ENCODE measurements at regions not wholly inside any gene's neighbourhood (a gene's known extent, or its start where the extent isn't known, plus 50 kb on each side); places are given as distances from the start of the nearest gene placed in this dataset.

DNA sequence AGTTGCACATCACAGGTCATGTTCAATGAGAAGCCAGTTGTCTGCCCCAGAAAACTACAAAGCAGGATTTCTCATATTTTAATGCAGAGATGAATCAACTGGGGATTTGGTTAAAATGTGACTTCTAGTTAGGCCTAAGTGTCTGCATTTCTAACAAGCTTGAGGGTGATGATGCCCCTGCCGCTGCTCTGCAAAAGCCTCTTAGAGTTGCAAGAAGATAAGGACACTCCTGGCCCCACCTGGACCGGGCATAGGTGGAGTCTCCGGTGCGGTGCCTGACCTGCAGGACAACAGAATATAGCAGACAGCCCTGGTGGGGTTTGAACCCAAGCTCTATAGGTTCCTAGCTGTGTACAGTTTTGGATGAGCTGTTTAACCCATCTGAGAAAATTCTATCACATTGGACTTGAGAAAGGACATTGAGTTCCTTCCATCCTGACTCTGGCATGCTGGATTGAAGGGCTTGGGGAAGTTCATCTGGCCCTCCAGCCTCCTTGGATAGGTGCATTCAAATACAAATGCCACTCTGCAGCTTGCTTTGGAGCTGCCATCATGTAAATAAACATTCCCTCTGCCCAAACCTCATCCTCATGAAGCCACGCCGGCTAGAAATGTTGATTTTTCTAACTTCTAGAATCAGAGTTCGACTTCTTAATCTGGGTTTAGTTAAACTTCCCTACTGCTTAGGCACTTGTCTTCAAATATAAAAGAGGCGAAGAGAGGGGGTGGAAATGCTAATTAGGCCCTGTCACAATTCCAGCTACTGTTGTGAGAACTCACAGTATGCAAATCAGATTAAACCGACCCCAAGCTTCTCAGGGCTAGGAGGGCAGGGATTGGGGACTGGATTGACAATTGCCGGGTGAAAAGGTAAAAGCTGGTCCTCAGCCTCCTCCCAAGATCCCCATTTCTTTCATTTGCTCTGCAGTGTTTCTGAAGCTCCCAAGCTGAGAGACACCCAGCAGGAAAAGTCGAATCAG, 1225.6 kb downstream of the VRK1 start:
- TF ChIP-seq POLR2A (IDR thresholded peaks at IDR 0.05) (no peak), POLR2AphosphoS5 (IDR thresholded peaks at IDR 0.05) (no peak)

All from suprapubic skin (tissue), 4 donors.